Fibroblast of lung (primary cell): ENCODE measurements at regions not wholly inside any gene's neighbourhood (a gene's known extent, or its start where the extent isn't known, plus 50 kb on each side); places are given as distances from the start of the nearest gene placed in this dataset.
"Not testable (repeated sequence)": the region's sequence is repeated elsewhere in the genome, so short reads cannot be mapped to it uniquely, and the experiment has no call there.

Experiments
- EZH2 ChIP-seq: IDR thresholded peaks from 2 replicates; pipeline ENCODE4 v1.5.1; 2012; ENCODE audit warnings: low read length, control low read depth, mild to moderate bottlenecking; ENCODE audit errors: missing control alignments
- TF ChIP-seq, protein P1 (sequence below), 2 donors: IDR thresholded peaks in 1 of 2; conservative IDR thresholded peaks in 1 of 2; 1 replicate in 1 of 2; 2 replicates in 1 of 2; pipeline ENCODE4 v1.5.1; 2011 to 2012; ENCODE audit warnings: low read length in 2 of 2, control low read depth in 1 of 2, inconsistent platforms in 1 of 2, low read depth in 1 of 2, mild to moderate bottlenecking in 1 of 2

GRCh38 chr9:63337899-63338604, 1947.0 kb downstream of the FOXD4L5 start:
- TF ChIP-seq, protein P1, sequence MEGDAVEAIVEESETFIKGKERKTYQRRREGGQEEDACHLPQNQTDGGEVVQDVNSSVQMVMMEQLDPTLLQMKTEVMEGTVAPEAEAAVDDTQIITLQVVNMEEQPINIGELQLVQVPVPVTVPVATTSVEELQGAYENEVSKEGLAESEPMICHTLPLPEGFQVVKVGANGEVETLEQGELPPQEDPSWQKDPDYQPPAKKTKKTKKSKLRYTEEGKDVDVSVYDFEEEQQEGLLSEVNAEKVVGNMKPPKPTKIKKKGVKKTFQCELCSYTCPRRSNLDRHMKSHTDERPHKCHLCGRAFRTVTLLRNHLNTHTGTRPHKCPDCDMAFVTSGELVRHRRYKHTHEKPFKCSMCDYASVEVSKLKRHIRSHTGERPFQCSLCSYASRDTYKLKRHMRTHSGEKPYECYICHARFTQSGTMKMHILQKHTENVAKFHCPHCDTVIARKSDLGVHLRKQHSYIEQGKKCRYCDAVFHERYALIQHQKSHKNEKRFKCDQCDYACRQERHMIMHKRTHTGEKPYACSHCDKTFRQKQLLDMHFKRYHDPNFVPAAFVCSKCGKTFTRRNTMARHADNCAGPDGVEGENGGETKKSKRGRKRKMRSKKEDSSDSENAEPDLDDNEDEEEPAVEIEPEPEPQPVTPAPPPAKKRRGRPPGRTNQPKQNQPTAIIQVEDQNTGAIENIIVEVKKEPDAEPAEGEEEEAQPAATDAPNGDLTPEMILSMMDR (conservative IDR thresholded peaks at IDR 0.05 in 1 of 2, IDR thresholded peaks at IDR 0.05 in 1 of 2; ENCODE audit: low read depth in 1 of 2, low read length in 2 of 2) = not testable (repeated sequence)
- TF ChIP-seq EZH2 = not testable (repeated sequence)
